ENCODE measurements at regions not wholly inside any gene's neighbourhood (a gene's known extent, or its start where the extent isn't known, plus 50 kb on each side); places are given as distances from the start of the nearest gene placed in this dataset.
"Not testable (repeated sequence)": the region's sequence is repeated elsewhere in the genome, so short reads cannot be mapped to it uniquely, and the experiment has no call there.

DNA sequence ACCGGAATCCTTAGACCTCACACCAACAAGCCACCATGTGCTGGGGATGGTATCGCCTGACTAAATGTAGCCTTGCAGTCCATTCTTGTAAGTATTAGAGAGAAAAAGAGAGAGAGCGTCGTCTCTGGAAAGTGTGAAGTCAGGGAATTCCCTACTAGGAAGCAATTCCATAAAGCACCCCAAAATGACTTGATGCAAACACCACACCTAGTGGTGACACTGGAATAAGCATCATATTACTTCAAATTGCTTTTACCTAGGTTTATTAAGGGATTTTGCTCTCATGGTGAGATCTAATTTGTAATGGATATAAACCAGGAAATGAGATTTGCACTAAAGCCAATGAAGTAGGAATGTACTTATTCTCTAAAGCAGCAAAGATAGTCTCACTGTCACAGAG, 111.4 kb upstream of the METTL9 start:
- not testable (repeated sequence) for DNase-seq

- not testable (repeated sequence) for DNase-seq
These were observed 100.3 kb upstream of the METTL9 start for GRCh38 chr16:21499046-21499445.

- DNase-seq = peak; percentile 26
These were observed 98.0 kb upstream of the METTL9 start for GRCh38 chr16:21501223-21501868.

- DNase-seq = peak; percentile 94
These were observed 97.3 kb upstream of the METTL9 start for GRCh38 chr16:21501869-21502667.

DNA sequence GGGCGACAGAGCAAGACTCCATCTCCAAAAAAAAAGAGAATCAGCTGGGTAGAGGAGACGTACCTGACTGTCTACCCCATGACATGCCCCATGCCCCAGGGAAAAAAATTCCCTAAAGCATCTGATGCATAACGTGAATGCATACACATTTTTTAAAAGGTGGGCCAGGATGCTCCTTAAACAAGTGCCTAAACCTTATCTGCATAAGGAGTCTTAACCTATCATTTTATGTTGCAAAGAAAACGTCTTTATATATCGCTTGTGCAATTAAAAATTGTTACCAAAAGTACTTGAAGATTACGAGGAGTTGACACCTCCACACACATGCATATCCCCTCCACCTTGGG, 95.8 kb upstream of the METTL9 start:
- DNase-seq = not testable (repeated sequence)

DNA sequence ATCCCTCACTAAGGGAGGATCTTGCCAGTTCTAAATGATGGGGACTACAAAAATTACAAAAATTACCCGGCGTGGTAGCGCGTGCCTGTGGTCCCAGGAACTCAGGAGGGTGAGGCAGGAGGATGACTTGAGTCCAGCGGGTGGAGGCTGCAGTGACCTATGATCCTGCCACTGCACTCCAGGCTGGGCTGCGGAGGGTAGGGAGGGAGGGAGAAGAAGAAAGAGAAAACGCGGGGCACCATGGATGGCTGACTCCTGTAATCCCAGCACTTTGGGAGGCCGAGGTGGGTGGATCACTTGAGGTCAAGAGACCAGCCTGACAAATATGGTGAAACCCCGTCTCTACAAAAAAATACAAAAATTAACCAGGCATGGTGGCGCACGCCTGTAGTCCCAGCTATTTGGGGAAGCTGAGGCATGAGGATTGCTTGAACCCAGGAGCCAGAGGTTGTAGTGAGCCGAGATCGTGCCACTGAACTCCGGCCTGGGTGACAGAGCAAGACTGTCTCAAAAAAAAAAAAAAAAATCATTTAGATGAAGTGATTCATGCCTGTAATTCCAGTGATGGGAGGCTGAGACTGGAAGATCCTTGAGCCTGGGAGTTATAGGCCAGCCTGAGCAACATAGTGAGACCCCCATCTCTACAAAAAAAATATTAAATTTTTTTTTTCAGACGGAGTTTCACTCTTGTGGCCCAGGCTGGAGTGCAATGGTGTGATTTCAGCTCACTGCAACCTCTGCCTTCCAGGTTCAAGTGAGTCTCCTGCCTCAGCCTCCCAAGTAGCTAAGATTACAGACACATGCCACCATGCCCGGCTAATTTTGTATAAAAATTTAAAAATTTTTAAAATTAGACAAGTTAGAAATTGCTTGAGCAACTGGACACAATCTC, 95.2 kb upstream of the METTL9 start:
- not testable (repeated sequence) for DNase-seq

DNA sequence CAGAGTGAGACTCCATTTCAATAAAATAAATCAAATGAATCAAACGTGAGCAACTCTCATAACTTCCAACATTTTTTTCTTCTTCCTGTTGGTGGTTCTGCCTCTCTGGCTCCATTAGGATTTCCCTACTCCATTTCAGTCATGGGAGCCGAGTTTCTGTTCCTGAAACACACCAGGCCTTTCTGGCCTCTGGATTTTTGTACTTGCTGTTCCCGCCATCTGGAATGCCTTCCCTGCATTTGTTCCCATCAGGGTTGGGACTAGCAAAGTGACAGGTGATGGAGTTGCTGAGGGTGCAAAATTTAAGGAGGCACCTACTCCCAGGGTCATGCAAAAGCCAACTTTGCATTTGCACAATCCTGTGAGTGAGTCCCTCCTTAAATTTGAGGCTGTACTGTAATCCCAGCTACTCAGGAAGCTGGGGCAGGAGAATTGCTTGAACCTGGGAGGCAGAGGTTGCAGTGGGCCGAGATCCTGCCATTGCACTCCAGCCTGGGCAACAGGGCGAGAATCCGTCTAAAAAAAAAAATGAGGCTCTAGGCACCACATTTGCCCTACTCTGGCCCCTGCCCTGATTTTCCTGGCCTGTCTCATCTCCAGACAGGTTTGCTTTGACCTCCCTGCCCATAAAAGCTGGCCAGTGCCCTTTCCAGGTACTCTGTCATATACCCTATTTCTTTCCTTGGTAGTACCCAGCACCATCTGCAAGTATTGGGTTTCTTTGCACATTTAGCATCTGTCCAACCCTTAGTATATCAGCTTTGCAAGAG, 93.4 kb upstream of the METTL9 start:
- DNase-seq = not testable (repeated sequence)

DNA sequence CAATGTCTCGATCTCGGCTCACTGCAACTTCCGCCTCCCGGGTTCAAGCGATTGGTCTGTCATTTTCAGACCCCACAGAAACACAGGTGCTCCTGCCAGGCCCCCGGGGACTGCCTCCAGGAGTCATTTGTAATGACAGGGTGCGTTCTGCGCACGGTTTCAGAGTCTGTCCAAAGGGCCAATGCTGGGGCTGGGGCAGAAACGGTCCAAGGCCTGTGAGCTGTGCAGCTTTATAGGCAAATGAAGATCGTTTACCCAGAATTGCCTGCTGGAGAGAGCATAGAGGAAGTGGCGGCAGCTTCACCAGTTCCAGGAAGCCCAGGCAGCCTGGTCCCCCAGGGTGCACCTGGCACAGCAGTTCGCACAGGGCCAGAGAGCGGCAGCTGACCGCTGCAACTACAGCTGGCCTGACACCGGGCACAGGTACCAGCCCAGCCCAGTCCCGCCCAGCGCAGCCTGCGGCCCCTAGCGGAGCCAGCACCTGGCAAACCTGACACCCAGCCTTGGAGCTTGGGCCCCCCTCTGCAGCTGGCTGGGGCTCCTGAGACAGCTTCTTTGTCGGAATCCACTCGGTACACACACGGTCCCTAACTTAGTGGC, 92.4 kb upstream of the METTL9 start:
- not testable (repeated sequence) for DNase-seq

DNA sequence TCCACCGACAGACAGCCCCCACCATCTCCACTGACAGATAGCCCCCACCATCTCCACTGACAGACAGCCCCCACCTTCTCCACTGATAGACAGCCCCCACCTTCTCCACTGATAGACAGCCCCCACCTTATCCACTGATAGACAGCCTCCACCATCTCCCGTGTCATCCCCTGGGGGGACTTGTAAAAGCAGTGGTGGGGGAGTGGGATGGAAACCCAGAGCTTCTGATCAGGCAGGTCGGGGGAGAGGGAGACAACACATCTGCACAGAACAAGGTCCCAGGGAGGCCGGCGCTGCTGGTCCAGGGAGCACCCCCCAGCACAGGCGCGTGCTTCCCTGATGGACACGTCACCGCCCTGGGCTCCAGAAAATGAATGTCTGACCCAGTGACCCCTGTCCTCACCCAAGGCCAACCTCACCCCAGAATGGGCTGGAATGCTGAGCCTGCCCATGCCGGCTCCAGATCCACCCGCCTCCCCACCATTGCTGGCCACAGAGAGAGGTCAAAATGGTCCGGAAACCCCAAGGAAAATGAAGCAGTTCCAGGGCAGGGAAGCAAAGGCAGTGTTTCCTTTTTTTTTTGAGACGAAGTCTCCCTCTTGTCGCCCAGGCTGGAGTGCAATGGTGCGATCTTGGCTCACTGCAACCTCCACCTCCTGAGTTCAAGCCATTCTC, 91.6 kb upstream of the METTL9 start:
- DNase-seq = not testable (repeated sequence)

DNA sequence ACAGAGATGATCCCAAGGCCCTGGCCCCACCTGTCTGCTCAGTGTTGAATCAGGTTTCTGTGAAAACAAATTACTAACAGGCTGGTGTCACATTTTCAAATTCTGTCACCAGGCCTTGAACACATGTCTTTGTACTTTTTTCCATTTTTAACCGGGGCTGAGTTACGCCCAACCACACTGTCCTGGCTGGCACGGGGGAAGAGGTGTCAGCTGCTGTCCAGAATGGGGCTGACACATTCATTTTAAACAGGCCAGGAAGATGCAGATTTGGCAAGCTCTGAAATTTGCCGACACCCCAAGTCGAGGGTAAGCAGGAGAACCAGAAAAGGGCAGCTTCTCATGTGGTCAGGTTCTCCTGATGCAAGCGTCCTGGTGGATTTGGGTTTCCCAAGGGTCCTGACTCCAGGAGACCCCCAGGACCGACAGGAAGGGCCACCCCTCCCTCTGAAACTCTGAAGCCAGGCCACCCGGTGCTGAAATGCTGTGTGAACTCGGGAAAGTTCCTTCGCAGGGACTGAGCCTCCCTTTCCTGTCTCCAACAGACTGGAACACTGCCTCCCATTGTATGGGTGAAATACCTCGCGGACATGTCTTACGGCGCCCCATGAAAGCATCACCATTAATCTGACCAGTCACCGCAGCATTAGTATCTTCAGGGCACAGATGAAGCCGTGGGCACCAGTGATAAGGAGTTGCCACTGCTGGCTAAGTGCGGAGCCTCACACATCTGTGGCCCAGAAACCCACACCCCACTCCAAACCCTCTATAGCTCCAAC, 90.5 kb upstream of the METTL9 start:
- DNase-seq = not testable (repeated sequence)

GRCh38 chr16:21509437-21510086, 89.8 kb upstream of the METTL9 start:
- DNase-seq = not testable (repeated sequence)

GRCh38 chr16:21510869-21511255, 88.5 kb upstream of the METTL9 start:
- DNase-seq = not testable (repeated sequence)

- DNase-seq = peak; percentile 63
These were observed 87.8 kb upstream of the METTL9 start for GRCh38 chr16:21511315-21512210.

DNA sequence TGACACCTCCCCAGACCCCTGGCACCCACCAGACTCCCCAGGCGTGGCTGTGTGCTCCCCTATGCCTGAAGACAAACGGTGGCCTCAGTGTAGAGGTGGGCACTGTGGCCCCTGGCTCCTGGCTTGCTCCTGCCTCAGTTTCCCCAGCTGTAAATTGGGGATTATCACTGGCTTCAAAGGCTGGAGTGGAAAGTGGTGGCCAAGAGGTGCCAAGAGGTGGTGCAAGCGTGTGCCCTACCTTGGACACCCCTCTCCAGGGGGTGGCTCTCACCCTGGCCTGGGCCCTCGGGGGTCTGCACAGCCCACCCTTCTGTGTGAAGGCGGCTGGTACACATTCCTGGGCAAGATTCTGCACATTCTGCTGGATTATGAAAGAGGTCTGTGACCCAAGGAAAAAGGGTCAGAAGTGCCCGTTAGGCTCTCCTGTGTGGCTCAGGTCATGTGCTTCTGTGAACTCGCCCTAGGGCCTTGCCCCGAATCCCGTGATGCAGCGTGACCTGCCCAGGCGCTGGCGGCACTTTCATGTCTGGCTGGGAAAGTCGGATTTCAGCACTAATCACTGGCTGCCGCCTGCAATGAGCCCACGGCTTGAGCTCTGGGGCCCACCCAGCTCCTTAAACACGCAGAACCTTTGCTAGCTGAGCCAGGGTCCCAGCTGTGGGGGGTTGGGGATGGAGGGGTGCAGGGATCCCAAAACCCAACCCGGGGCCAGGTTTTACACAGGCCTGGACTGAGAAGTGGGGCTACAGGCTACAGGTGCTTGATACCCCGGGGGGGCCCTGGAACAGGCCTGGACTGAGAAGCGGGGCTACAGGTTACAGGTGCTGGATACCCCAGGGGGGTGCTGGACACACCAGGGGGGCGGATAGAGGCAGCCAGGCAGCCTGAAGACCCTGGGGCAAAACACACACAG, 86.8 kb upstream of the METTL9 start:
- DNase-seq = not testable (repeated sequence)

DNA sequence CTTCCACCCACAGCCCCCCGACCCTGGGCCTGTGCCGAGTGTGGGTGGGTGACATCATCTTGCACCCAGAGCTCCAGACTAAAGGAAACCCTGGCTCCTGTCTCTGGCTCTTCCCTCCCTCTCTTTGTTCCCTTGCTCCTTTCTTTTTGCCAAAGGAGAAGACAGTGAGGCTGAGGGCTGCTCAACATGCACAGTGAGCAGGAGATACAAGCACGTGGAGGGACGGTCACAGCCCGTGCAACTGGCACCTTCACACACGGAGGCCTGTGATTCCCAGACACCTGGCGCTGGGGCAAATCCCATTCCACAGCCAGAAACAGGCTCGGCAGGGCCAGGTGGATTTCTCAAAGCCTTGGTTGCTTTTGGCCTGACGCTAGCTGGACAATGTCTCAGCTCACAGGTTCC, 86.0 kb upstream of the METTL9 start:
- DNase-seq = not testable (repeated sequence)

- not testable (repeated sequence) for DNase-seq
These were observed 85.4 kb upstream of the METTL9 start for GRCh38 chr16:21513812-21514473.

- DNase-seq = not testable (repeated sequence)
These were observed 84.9 kb upstream of the METTL9 start for GRCh38 chr16:21514474-21514840.

DNA sequence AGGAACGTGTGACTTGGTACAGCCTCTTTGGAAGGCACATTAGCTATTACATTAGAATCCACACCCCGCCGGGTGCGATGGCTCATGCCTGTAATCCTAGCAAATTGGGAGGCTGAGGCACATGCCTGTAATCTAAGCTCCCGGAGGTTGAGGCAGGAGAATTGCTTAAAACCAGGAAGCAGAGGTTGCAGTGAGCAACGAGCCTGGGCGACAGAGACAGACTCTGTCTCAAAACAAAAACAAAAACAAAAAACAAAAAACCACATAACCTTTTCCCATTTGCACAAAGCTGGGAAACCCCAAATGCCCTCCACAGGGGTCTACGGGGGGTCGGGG, 82.7 kb upstream of the METTL9 start:
- DNase-seq = not testable (repeated sequence)

All from HCEC 1CT (cell line).